Hematopoietic multipotent progenitor cell treated with erythropoietin and hydrocortisone succinate and interleukin-3 and kit ligand, for 8 days (in vitro differentiated cells): ENCODE measurements at regions not wholly inside any gene's neighbourhood (a gene's known extent, or its start where the extent isn't known, plus 50 kb on each side); places are given as distances from the start of the nearest gene placed in this dataset.

Source experiments
- DNase-seq: peaks from one replicate; pipeline ENCODE4 v3.0.0-alpha.2; 2015

GRCh38 chr7:121447243-121447910 lies 51.3 kb upstream of the FAM3C start:
- no peak for DNase-seq

- no peak for DNase-seq
Measured at GRCh38 chr7:121446526-121446925, 50.4 kb upstream of the FAM3C start.
